IMR-90 (cell line): ENCODE measurements at regions not wholly inside any gene's neighbourhood (a gene's known extent, or its start where the extent isn't known, plus 50 kb on each side); places are given as distances from the start of the nearest gene placed in this dataset.

Experiments
- ATAC-seq: fragments of 200-7000 bp; cut with Tn5 transposase; 2 replicates; pipeline ENCODE4 v1.9.1; 2020; ENCODE audit warnings: low read depth, mild to moderate bottlenecking, moderate library complexity
- BruUV-seq: library from RNA; stranded (reverse); fragments of 400-500 nt; replicated peaks from 2 replicates; lab custom pipeline; 2021; lab: Mats Ljungman, UMichigan
- CTCF ChIA-PET: fragments of 300-600 bp; formaldehyde crosslinking; extraction: SDS; loops from one replicate; lab custom pipeline; 2021; ENCODE audit warnings: antibody characterized with exemption; lab: Yijun Ruan, JAX
- POLR2A ChIA-PET: fragments of 300-600 bp; sonication (Branson Sonifier 250); formaldehyde crosslinking; loops from one replicate; lab custom pipeline; 2022; ENCODE audit warnings: antibody characterized with exemption; ENCODE audit not compliant: unreplicated experiment; lab: Charles Lee
- DNase-seq: peaks from one replicate; pipeline ENCODE4 v3.0.0; 2013
- H2AFZ ChIP-seq: replicated peaks from 2 replicates; pipeline ENCODE3; 2013; ENCODE audit warnings: low read length, mild to moderate bottlenecking; ENCODE audit not compliant: poor library complexity
- H2AK5ac ChIP-seq: 2 replicates; pipeline ENCODE4 v1.6.1; 2013; ENCODE audit warnings: low read depth, low read length, inconsistent platforms
- H2AK9ac ChIP-seq: replicated peaks from 2 replicates; pipeline ENCODE3; 2013; ENCODE audit warnings: mild to moderate bottlenecking, low read depth, low read length, moderate library complexity; ENCODE audit not compliant: poor library complexity
- H2BK120ac ChIP-seq: 2 replicates; pipeline ENCODE4 v1.6.1; 2013; ENCODE audit warnings: low read depth, low read length, inconsistent platforms
- H2BK15ac ChIP-seq: 3 replicates; pipeline ENCODE4 v1.6.1; 2013; ENCODE audit warnings: low read depth, low read length, inconsistent platforms
- H2BK20ac ChIP-seq: 2 replicates; pipeline ENCODE4 v1.6.1; 2013; ENCODE audit warnings: low read depth, mild to moderate bottlenecking, inconsistent platforms, low read length, moderate library complexity
- H2BK5ac ChIP-seq: 2 replicates; pipeline ENCODE4 v1.6.1; 2013; ENCODE audit warnings: mild to moderate bottlenecking, low read depth, low read length, inconsistent platforms; ENCODE audit not compliant: poor library complexity, severe bottlenecking
- H3K14ac ChIP-seq: replicated peaks from 2 replicates; pipeline ENCODE4 v1.6.1; 2013; ENCODE audit warnings: low read depth, low read length, inconsistent platforms
- H3K18ac ChIP-seq: 2 replicates; pipeline ENCODE4 v1.6.1; 2013; ENCODE audit warnings: low read depth, low read length, control low read depth
- H3K23ac ChIP-seq: 2 replicates; pipeline ENCODE4 v1.6.1; 2013; ENCODE audit warnings: low read depth, low read length, inconsistent platforms
- H3K27ac ChIP-seq: 2 replicates; pipeline ENCODE4 v1.5.1; 2013; ENCODE audit warnings: mild to moderate bottlenecking, control low read depth, low read length; ENCODE audit not compliant: insufficient read depth
- H3K27me3 ChIP-seq: 2 replicates; pipeline ENCODE4 v1.6.1; 2013; ENCODE audit warnings: low read length; ENCODE audit not compliant: control insufficient read depth, insufficient read depth
- H3K36me3 ChIP-seq: 2 replicates; pipeline ENCODE4 v1.6.1; 2013; ENCODE audit warnings: low read length, mixed read lengths; ENCODE audit not compliant: control insufficient read depth, insufficient read depth
- H3K4ac ChIP-seq: 2 replicates; pipeline ENCODE4 v1.6.1; 2013; ENCODE audit warnings: low read depth, low read length, inconsistent platforms
- H3K4me1 ChIP-seq: 2 replicates; pipeline ENCODE4 v1.6.1; 2013; ENCODE audit warnings: low read length, mixed read lengths; ENCODE audit not compliant: control insufficient read depth, insufficient read depth
- H3K4me2 ChIP-seq: 2 replicates; pipeline ENCODE4 v1.6.1; 2013; ENCODE audit warnings: low read depth, mild to moderate bottlenecking, control low read depth, low read length, moderate library complexity
- H3K4me3 ChIP-seq: 2 replicates; pipeline ENCODE4 v1.5.1; 2013; ENCODE audit warnings: low read depth, mild to moderate bottlenecking, control low read depth, low read length, moderate library complexity; ENCODE audit not compliant: insufficient read depth
- H3K56ac ChIP-seq: 2 replicates; pipeline ENCODE4 v1.6.1; 2013; ENCODE audit warnings: low read length, inconsistent platforms; ENCODE audit not compliant: insufficient read depth; ENCODE audit errors: extremely low read depth
- H3K79me1 ChIP-seq, 2 experiments: 2 replicates each; pipeline ENCODE4 v1.6.1; 2013; ENCODE audit warnings: low read length in 2 of 2, inconsistent platforms in 1 of 2, low read depth in 1 of 2
- H3K9ac ChIP-seq: 2 replicates; pipeline ENCODE4 v1.6.1; 2013; ENCODE audit warnings: low read depth, low read length, control low read depth
- H3K9me1 ChIP-seq: 2 replicates; pipeline ENCODE4 v1.6.1; 2013; ENCODE audit warnings: low read length, inconsistent platforms; ENCODE audit not compliant: insufficient read depth
- H3K9me3 ChIP-seq: 2 replicates; pipeline ENCODE4 v1.6.1; 2013; ENCODE audit warnings: low read length; ENCODE audit not compliant: control insufficient read depth, insufficient read depth
- H4K20me1 ChIP-seq: 2 replicates; pipeline ENCODE4 v1.6.1; 2013; ENCODE audit warnings: low read length, inconsistent platforms; ENCODE audit not compliant: insufficient read depth
- H4K5ac ChIP-seq: 2 replicates; pipeline ENCODE4 v1.6.1; 2013; ENCODE audit warnings: mild to moderate bottlenecking, low read depth, low read length, control low read depth
- H4K8ac ChIP-seq, 2 experiments: 2 replicates each; pipeline ENCODE4 v1.6.1; 2013; ENCODE audit warnings: low read depth in 2 of 2, low read length in 2 of 2, control low read depth in 1 of 2, inconsistent platforms in 1 of 2
- H4K91ac ChIP-seq: 2 replicates; pipeline ENCODE4 v1.6.1; 2013; ENCODE audit warnings: low read depth, low read length, inconsistent platforms; ENCODE audit not compliant: insufficient read depth
- CEBPB ChIP-seq: IDR thresholded peaks from 2 replicates; pipeline ENCODE4 v1.6.1; 2012; ENCODE audit warnings: low read depth, low read length, improper control_type of control experiment
- CHD1 ChIP-seq: IDR thresholded peaks from 2 replicates; pipeline ENCODE4 v1.6.1; 2012; ENCODE audit warnings: low read depth, low read length, improper control_type of control experiment
- ELK1 ChIP-seq: fragments of 150-350 bp; IDR thresholded peaks from 2 replicates; pipeline ENCODE4 v1.6.1; 2016; ENCODE audit warnings: low read depth, mild to moderate bottlenecking, low read length, moderate library complexity, borderline replicate concordance
- FOS ChIP-seq: fragments of 150-350 bp; IDR thresholded peaks from 2 replicates; pipeline ENCODE4 v1.6.1; 2016; ENCODE audit warnings: low read depth, low read length
- MAFK ChIP-seq: IDR thresholded peaks from 2 replicates; pipeline ENCODE4 v1.6.1; 2012; ENCODE audit warnings: low read depth, low read length, improper control_type of control experiment
- MAZ ChIP-seq: IDR thresholded peaks from 2 replicates; pipeline ENCODE4 v1.6.1; 2012; ENCODE audit warnings: low read depth, mild to moderate bottlenecking, low read length, improper control_type of control experiment, moderate library complexity, borderline replicate concordance
- MXI1 ChIP-seq: IDR thresholded peaks from 2 replicates; pipeline ENCODE4 v1.6.1; 2012; ENCODE audit warnings: low read depth, mild to moderate bottlenecking, low read length, moderate library complexity, borderline replicate concordance
- NFE2L2 ChIP-seq: fragments of 150-350 bp; IDR thresholded peaks from 2 replicates; pipeline ENCODE4 v1.6.1; 2016; ENCODE audit warnings: low read depth, mild to moderate bottlenecking, low read length
- POLR2A ChIP-seq: IDR thresholded peaks from 2 replicates; pipeline ENCODE4 v1.6.1; 2012; ENCODE audit warnings: mild to moderate bottlenecking, low read depth, low read length
- RAD21 ChIP-seq: IDR thresholded peaks from 2 replicates; pipeline ENCODE4 v1.6.1; 2012; ENCODE audit warnings: low read length, improper control_type of control experiment
- RCOR1 ChIP-seq: IDR thresholded peaks from 2 replicates; pipeline ENCODE4 v1.6.1; 2012; ENCODE audit warnings: mild to moderate bottlenecking, low read length, improper control_type of control experiment; ENCODE audit not compliant: insufficient replicate concordance
- RFX5 ChIP-seq: IDR thresholded peaks from 2 replicates; pipeline ENCODE4 v1.8.0; 2012; ENCODE audit warnings: low read depth, mild to moderate bottlenecking, low read length, moderate library complexity
- USF2 ChIP-seq: fragments of 150-350 bp; IDR thresholded peaks from 2 replicates; pipeline ENCODE4 v1.6.1; 2017; ENCODE audit warnings: mild to moderate bottlenecking, antibody characterized with exemption, low read length, low read depth
- WGBS, 2 experiments: methylation state at CpG; one replicate each; pipeline versions ENCODE4 v1.1.5 to v1.1.7; 2013; ENCODE audit warnings: missing lambda C conversion rate in 2 of 2; ENCODE audit not compliant: insufficient read length in 1 of 2; ENCODE audit errors: extremely low coverage in 2 of 2; 5-methylcytosine and 5-hydroxymethylcytosine counted together
- dilution Hi-C: fragments of 300-500 bp; cut with HindIII; formaldehyde crosslinking; loops from one replicate; pipeline ENCODE4 v1.14.3; 2018; ENCODE audit warnings: low sequenced_read_pairs; ENCODE audit not compliant: unreplicated experiment
- in situ Hi-C: fragments of 300-500 bp; cut with MboI; formaldehyde crosslinking; loops from 3 replicates; pipeline ENCODE4 v1.14.3; 2019; ENCODE audit warnings: low sequenced_read_pairs, inconsistent platforms, mixed read lengths
- intact Hi-C: fragments of 100-400 bp; cut with micrococcal nuclease; formaldehyde crosslinking; loops from 2 replicates; pipeline ENCODE4 v1.10.0; 2022

- Histone ChIP-seq H3K4me1 (peaks cover 11% of the 10 kb centered on the region), H2BK15ac (no peak overlapping the region), H3K56ac (no peak overlapping the region), H3K14ac (no peak overlapping the region), H3K18ac (no peak overlapping the region), H4K91ac (no peak overlapping the region), H2BK5ac (no peak overlapping the region), H4K20me1 (no peaks in the 10 kb centered on the region), H3K4me2 (no peak overlapping the region), H3K36me3 (no peaks in the 10 kb centered on the region), H2BK120ac (no peak overlapping the region), H2AFZ (no peak overlapping the region), H3K27me3 (peaks cover 20% of the 10 kb centered on the region), H3K23ac (no peak overlapping the region), H2AK9ac (no peak overlapping the region), H2BK20ac (no peak overlapping the region), H3K79me1 (no peaks in the 10 kb centered on the region), H3K9me3 (no peaks in the 10 kb centered on the region), H3K9me1 (peaks cover 6% of the 10 kb centered on the region), H3K4ac (no peak overlapping the region), H3K27ac (no peak overlapping the region), H4K8ac (no peak overlapping the region), H3K9ac (no peak overlapping the region), H4K5ac (no peak overlapping the region), H3K4me3 (no peak overlapping the region), H2AK5ac (no peak overlapping the region)
- ATAC-seq: no peak
- in situ Hi-C loops (no loop called here), intact Hi-C loops (no loop called here), dilution Hi-C loops (no loop called here)
- TF ChIP-seq ELK1 (no peak), MAZ (no peak), RFX5 (no peak), CHD1 (no peak), RAD21 (no peak), RCOR1 (no peak), CEBPB (no peak), USF2 (no peak), NFE2L2 (no peak), MXI1 (no peak), MAFK (no peak), FOS (no peak), POLR2A (no peak)
- no peak for DNase-seq
- ChIA-PET CTCF (interaction anchor here (0.6 to 2.4 kb wide), 2 partner anchors 311 to 772 kb away, joined by 4 to 7 read pairs; no protein-coding TSS in a partner anchor), POLR2A (no interaction called here)
- BruUV-seq: no TSS peak
- no CpG with 5 or more reads among the region's 3 CpGs for WGBS, 2 experiments
Measured at GRCh38 chr5:38753141-38753540, 92.7 kb upstream of the OSMR start.
